ENCODE measurements at regions not wholly inside any gene's neighbourhood (a gene's known extent, or its start where the extent isn't known, plus 50 kb on each side); places are given as distances from the start of the nearest gene placed in this dataset.
A peak's percentile ranks its signal among the peaks of the same experiment; 100 is the strongest.
"Not testable (repeated sequence)": the region's sequence is repeated elsewhere in the genome, so short reads cannot be mapped to it uniquely, and the experiment has no call there.

DNA sequence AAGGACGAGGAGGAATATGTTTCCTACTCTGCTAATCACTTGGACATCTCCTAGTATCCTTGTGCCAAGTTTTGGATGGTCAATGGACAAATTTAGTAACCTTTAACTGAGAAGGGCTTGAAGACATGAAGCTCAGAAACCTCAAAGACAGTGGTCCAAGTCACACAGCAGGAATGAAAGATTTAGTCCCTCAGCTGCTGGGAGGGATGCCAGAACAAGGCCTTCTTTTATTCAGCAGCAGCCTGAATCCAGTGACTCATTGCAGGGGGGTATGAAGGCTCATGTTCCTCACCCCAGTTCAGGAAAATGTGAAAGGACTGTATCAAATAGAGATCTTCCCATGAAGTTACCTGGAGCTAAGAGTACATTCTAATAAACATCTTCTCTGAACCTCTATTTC, 214.9 kb upstream of the UGT8 start:
- DNase-seq, result no peak

DNA sequence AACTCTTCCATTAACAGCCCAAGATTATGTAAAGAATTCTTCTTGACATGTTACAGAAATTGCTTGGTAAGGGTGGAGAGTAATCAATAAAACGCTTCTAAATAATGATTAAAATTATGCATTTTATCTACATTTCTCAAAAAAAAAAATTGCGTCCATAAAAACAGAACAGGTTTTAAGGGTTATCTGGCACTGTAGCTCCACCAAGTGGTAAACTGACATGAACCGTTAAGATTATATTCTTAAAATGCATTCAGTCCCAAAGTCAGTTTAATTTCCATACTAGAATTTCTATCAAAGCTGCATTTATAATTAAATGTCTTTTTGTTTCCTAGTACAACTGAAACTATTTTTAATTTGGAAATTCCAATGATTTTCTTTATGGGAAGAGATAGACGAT, 214.0 kb upstream of the UGT8 start:
- DNase-seq, result no peak

DNA sequence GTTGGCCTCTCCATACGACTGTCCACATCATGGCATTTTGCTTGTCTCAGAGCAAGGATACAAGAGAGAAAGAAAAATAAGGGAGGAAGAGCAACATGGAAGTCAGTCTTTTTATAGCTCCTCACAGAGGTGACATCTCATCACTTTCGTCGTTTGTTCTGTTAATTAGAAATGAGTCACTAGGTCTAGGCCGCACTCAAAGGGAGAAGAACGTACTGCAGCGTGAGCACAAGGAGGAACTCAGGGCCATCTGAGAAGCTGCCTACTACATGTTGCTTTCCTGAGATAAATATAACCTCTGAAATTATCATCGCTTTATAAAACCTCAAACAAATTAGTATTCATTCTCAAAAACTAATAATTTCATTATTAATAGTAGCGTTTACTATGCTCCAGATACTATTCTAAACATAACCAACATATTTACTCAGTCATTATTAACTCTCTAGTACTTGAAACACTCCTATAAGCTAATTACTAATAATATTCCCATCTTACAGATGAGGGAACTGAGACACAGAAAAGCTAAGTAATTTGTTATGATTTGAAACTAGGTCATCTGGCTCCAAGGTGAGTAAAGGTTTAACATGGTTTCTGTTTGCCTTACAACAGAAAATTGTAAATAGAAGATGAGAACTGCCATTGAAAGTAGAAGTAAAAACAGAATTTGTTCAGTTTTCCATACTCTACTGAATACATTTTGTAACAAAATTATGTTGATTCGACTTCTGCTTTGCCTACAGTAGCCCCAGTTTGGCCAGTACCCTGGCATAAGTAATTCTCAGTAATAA, 213.2 kb upstream of the UGT8 start:
- DNase-seq, result peak; percentile 23

DNA sequence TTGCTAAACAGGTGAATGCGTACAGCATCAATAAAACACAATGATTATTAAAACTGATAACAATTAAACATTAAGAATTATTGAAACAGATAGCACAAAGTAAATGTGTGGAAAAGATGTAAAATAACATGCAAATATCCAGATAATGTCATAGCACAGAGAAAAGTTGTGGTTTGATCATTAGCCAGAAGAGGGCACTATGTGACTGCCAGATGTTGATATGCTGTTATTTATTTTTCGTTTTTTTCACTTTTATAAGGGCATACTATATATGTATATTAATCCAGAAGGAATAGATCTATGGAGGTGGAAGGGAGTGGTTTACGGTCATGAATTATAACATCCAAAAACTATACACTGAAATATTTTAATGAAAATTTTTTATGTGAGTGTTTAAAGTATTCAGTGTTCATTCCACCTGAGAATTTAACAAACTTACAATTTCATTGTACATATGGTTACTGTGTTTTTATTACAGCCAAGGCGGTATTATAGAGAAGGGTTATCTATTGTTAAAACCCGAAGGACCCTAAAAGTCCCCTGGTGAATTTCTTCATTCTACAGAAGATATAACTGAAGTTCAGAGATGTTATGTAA, 211.9 kb upstream of the UGT8 start:
- DNase-seq, result no peak

DNA sequence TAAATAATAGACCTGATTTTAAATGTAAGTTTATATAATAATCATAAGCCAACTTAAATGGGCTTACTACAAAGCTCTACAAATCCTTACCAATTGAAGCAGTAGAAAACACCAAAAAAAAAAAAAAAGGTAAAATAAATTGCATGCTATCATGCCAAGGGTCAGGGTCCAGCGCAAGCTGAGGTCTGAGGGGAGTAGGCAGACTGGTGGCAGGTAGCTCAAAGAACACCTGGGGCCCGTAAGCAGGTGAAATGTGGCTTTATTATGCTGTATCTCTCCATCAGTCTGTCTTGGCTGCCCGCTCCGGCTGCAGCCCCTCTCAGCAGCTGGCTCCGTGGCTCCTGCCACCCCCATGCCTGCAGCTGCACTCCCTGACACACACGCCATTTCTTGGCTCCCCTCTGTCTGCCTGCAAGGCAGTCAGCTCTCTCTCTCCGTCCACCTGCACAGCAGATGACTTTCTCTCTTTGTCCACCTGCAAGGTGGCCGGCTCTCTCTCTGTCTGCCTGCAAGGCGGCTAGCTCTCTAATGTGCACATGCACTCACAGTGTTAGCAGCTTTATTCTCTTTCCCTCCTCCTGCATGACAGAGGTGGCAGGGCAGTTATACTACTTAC, 209.4 kb upstream of the UGT8 start:
- no peak for DNase-seq

DNA sequence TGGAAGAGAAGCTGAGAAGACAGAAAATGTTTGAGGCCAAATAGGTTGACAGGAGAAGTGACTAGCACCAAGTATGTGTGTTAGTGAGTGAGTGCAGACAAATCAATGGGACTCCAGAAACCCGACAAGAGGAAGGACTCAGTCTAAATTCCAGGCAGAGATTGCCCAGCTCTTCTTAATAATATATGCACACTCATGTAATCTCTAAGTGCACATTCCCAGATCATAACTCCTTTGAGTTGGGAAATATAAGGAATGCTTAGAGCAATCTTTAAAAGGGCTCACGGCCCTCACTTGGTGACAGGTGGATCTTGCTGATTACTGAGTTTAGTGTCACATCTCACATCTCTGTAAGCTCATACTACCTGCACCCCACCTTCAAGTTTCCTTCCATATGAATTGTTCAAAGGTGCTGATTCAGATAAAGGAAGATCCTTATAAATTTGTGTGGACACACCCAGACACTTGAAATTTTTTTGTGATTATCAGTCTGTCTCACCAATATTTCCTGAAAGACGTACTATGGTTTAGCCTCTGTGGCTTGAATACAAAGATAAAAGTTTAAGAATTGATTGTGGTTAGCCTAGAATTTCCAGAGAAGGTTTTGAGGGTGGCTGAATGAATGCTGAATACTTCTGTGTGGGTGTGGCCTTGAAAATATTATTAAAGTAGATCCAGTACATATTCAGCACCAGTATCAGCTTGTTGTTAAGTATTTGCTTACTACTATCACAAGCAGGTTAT, 205.1 kb upstream of the UGT8 start:
- no peak for DNase-seq

DNA sequence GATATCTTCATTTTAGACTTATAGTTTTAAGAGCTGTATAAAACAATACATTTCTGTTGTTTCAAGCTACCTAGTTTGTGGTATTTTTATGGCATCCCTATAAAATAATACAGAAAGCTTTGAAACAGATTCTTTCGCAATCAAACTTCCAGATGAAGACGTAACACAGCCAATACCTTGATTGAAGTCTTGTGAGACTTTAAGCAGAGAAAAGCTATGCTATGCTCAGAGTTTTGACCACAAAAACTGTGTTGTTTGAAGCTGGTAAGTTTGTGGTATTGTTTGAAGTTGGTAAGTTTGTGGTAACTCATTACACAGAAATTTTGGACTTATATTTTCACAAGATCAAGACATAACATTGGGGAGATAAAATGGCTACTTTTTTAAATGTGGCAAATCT, 201.8 kb upstream of the UGT8 start:
- DNase-seq, result no peak

DNA sequence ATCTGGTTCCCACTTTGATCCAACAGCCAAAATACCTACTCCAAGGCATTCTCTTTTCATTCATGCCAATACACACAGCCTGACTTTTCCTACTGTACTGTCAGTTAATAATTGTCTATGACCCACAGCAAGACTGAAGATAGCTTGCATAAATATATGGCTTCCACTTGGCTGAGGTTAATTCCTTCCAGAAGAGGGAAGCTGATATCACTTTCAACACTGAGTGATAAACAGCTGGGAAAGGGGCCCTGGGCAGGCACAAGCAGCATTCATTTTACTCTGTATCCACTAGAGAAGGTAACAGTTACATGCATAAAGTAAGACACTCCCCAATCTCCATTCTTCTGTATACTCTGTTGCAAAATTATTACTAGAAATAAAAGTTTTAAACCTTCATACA, 200.2 kb upstream of the UGT8 start:
- DNase-seq, result no peak

DNA sequence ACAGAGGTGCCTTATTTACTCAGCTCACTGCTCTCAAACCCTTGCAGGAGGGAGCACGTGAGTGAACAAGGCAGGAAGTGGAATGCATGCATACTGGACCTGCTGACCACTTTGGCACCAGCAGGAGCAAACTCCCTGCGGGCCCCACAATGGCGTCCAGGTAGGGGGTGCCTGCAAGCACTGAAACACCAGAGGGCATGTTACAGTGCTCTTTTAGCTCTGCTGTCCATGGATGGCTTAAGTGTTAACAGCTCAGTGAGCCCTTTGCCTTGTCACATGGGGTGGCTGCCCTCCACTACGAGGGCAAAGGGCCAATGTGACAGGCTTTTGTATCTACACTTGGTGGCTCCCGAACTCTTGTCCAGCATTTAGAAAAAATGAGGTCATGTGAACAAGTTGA, 199.5 kb upstream of the UGT8 start:
- no peak for DNase-seq

DNA sequence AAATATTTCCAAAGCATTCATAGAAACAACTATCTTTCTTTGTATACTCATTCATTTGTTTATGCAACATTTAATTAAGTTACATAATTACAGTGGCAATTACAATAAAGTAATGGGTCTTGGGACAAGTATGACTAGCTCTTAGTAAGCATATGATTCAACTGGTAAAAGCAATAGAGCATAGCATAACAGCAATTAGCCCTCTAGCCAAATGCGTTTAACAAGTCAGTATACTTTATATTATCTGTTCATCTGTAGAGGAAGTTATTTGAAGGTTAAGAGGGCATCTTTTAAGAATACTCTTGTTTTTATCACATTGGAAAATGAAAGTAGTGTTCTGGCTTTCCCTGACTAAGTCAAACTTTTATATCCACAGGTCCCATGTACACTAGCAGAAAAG, 198.1 kb upstream of the UGT8 start:
- no peak for DNase-seq

DNA sequence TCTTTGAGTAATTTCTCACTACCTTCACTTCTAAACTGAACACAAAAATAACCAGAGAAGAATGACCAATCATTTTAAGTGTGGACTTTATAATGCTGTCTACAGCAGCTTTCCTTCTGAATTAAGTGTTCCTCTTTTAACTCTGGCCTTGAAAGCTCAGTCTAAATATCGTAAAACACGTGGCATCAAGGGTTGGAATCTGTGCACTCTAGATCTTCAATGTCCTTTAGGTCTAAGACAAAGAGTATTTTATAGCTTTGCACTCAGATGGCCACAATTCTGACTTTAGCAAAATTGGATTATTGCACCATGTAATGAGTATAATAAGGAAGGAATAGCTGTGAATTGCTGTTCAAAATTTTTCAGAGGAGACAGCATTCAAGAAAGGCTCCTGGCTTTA, 197.1 kb upstream of the UGT8 start:
- DNase-seq, result no peak

DNA sequence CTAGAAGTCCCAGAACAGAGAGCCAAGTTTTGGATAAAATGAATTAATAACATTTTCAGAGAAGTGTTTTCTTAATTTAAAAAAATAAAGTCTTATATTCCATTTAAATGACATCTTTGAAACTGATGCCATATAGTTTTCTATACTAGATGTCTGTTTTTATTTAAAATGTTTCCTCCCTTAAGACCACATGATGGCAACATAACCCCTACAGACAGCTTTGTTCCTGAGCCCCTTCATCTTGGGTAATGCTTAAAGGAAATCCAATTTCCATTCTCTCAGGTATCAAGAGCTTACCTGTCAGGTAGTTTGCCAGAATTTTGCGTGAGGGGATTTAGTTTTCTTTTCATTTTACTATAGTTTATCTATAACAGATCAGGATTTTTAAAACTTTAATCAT, 181.4 kb upstream of the UGT8 start:
- DNase-seq, result no peak

DNA sequence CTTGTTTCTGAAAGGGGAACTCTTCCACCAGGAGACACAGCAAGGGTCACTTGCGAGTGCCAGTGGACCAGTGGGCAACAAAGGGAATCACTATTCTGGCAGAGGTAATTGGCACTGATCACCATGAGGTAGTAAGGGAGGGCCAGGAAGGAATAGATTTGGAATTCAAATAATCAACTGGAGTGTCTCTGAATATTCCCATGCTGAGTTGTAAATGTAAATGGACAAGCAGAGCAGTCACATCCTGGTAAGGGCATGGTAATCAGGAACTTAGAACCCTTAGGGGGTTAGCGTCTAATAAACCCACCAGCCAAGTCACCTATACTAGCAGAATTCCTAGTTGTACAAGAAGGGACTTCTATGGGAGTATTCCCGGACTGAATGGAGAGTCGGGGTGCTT, 178.5 kb upstream of the UGT8 start:
- DNase-seq, result no peak

DNA sequence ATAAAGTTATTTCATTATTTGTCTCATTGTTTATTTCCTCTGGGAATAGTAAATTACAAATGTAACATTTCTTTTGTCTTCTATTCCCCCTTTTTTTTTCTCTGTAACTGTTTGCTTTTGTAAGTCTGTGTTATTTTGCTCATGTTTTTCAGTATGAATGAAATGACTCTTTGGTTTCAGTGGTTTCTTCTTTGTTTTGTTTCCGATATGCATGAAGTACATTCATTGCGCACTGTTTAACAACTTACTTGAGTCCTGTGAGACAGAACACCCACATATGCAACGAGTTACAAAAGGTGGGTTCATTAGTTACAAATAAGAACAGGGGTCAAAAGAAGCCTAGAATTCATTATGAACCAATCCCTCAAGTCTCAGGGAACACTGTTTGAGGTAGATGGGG, 175.0 kb upstream of the UGT8 start:
- no peak for DNase-seq

DNA sequence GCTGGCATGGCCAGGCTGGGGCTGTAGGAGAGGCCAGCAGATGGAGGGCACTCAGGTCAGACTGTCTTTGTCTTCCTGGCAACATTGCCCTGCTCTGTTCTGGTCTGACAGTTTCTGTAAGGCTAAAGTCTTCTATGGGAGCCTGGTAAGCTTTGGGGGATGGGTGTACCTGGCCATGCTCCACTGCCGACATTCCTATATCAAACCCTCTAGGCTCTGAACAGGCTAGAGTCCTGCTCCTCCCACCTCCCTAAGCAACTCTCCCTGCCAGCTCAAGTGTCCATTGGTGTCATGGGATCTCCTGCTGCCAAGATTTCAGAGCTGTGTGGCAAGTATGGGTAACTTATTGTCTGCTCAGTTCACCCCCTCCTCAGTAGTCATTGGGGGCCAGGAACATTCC, 163.5 kb upstream of the UGT8 start:
- no peak for DNase-seq

DNA sequence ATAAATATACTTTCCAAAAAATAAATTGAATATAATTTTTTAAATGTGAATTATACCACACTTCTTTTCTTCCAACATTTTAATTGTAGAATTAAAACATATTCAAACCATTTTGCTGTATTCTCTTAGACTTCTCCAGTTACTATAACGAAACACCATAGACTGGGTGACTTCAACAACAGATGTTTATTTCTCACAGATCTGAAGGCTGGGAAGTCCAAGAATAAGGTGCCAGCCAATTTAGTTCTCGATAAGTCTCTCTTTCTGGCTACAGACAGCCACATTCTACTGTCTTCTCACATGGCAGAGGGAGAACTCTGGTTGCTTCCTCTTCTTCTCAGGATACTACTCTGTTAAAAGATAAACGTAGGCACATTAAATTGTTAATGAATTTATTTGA, 155.8 kb upstream of the UGT8 start:
- no peak for DNase-seq

DNA sequence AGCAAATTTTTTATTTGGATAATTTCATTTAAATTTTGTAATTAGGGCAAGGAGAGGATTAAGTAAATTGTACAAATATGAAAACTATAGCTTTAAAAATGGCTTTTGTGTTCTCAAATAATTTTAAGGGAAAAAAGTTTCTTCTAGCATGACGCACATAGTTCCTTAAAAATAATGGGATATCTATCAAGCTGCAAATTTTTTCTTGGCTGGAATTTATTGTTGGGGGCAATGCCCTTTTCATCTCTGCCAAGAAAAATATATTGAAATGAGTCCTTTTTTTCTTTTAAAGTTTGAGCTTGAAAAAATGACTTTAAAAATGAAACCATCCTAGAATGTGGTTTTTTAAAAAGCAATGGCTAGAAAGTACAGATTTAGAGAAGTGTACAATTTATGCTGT, 154.4 kb upstream of the UGT8 start:
- DNase-seq, result no peak

DNA sequence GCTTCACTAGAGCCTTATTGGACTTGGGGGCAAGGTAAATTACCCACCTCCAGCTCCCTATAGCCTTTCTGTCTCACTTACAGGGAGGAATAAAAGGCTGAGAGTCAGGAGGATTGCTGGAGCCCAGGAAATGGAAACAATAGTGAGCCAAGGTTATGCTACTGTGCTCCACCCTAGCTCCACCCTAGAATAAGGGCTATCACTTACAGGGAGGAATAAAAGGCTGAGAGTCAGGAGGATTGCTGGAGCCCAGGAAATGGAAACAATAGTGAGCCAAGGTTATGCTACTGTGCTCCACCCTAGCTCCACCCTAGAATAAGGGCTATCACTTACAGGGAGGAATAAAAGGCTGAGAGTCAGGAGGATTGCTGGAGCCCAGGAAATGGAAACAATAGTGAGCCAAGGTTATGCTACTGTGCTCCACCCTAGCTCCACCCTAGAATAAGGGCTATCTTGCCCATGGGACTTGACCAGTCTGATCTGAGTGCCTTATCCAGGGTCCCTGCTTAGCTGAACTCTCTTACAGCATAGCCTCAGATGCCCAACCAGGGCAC, 150.6 kb upstream of the UGT8 start:
- DNase-seq, result not testable (repeated sequence)

DNA sequence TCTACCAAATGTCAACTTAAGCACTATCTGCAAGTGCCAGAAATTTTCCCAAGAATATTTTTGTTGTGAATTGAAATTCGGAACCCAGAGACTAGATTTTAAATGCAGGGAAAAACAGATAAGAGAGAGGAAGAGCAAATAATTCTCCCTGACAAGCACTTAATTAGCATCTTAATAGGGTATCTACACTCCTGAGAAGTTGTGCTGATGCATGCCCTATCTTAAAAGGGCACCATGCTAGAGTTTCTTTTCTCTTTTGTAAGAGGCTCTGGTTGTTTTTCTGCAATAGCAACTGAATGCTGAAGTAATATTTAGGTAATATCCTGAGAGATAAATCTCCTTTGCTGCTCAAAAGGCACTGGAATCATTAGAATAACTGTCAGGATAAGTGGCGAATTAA, 139.9 kb upstream of the UGT8 start:
- no peak for DNase-seq

DNA sequence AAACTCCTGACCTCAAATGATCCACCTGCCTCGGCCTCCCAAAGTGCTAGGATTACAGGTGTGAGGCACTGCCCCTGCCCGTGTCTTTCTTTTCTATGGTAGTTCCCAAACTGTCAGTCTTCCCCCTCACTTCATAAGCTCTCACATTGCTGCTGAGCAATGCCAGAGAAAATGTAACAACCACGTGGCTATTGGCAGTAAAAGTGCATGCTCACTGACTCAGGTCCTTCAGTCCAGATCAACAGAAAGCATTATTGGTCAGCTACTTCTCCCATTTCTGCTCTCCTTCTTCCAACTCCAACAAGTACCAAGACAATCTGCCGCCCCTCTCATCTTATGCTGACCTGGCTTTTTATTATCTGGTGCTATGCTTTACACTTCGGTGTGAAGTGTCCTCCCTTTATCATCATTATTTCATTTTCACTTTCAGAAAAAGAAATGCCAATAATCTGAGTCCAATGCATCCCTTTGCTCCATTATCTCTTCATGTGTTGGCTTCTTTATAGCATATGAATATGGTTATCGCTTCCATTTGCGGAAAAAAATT, 133.8 kb upstream of the UGT8 start:
- no peak for DNase-seq

DNA sequence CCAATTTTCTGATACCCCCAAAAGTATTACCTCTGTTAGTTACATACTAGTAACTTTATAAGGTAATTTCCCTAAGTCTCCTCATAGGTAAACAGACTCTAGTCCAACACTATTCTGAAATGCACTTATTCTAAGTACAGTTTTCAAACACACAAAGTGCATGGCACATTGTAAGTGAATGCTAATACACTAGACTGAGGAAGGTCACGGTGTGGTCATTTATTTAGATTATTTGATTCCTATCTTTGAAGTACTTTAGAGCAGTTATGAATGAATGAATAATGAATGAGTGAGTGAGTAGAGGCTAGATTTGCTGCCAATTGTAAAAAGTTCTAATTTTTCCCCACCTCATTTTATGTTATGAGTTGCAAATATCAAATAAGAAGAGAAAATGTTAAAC, 132.8 kb upstream of the UGT8 start:
- DNase-seq, result no peak

DNA sequence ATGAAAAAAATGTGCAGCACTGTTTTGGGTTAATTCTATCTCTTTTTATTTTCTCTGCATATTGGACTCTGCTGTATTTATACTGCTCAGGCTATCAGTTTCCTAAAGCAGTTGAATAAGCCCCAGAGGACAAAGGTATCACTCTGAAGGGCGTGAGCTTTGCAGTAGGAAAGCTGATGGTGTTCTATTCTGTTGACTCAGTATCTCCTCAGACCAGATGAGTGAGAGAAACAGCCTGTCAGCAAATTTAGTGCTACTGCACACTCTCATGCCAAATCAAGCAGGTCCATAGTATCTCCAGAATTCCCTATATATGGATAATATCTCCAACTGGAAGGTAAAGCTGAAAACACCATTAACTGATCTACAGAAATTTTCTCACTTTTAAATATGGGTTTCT, 132.3 kb upstream of the UGT8 start:
- DNase-seq, result no peak
